CD14-positive monocyte (primary cell): ENCODE measurements at regions not wholly inside any gene's neighbourhood (a gene's known extent, or its start where the extent isn't known, plus 50 kb on each side); places are given as distances from the start of the nearest gene placed in this dataset.

Experiments
- DNase-seq, 3 donors: peaks; one replicate each; pipeline ENCODE4 v3.0.0-alpha.2; 2011 to 2022
- H2AFZ ChIP-seq: 2 replicates; pipeline ENCODE4 v1.6.0; 2012; ENCODE audit warnings: mild to moderate bottlenecking, low read depth, low read length, inconsistent platforms; ENCODE audit not compliant: insufficient read depth, poor library complexity, severe bottlenecking
- H3K27ac ChIP-seq, 2 donors: 1 replicate in 1 of 2; 2 replicates in 1 of 2; pipeline ENCODE4 v1.5.1; 2012 to 2013; ENCODE audit warnings: low read length in 2 of 2, control low read depth in 1 of 2, inconsistent platforms in 1 of 2, low read depth in 1 of 2, mild to moderate bottlenecking in 1 of 2
- H3K27me3 ChIP-seq, 2 donors: one replicate each; pipeline versions ENCODE4 v1.6.0 to v1.6.1; 2011 to 2013; ENCODE audit warnings: low read length in 2 of 2; ENCODE audit not compliant: control insufficient read depth in 2 of 2, insufficient read depth in 2 of 2
- H3K36me3 ChIP-seq, 2 donors: replicated peaks in 1 of 2; 1 replicate in 1 of 2; 2 replicates in 1 of 2; pipeline versions ENCODE4 v1.5.1 to v1.6.1; 2012 to 2013; ENCODE audit warnings: low read length in 2 of 2, control low read depth in 1 of 2, inconsistent platforms in 1 of 2, mild to moderate bottlenecking in 1 of 2; ENCODE audit not compliant: insufficient read depth in 2 of 2, control insufficient read depth in 1 of 2
- H3K4me1 ChIP-seq, 2 donors: 1 replicate in 1 of 2; 2 replicates in 1 of 2; pipeline versions ENCODE4 v1.5.1 to v1.6.1; 2012 to 2013; ENCODE audit warnings: low read length in 2 of 2, control low read depth in 1 of 2, inconsistent platforms in 1 of 2, mild to moderate bottlenecking in 1 of 2, moderate library complexity in 1 of 2; ENCODE audit not compliant: insufficient read depth in 2 of 2, control insufficient read depth in 1 of 2
- H3K4me2 ChIP-seq: replicated peaks from 2 replicates; pipeline ENCODE3; 2012; ENCODE audit warnings: low read length, moderate library complexity, mild to moderate bottlenecking; ENCODE audit not compliant: poor library complexity, severe bottlenecking; ENCODE audit errors: extremely low read depth
- H3K4me3 ChIP-seq, 3 experiments: fragments of 200-600 bp in 1 of 3; sonication (generic) in 1 of 3; replicated peaks in 1 of 3; 1 replicate in 2 of 3; 2 replicates in 1 of 3; pipeline ENCODE4 v1.5.1; 2011 to 2013; ENCODE audit warnings: low read length in 3 of 3, mild to moderate bottlenecking in 3 of 3, control low read depth in 2 of 3, low read depth in 2 of 3, inconsistent platforms in 1 of 3, moderate library complexity in 1 of 3
- H3K79me2 ChIP-seq: 2 replicates; pipeline ENCODE4 v1.6.0; 2012; ENCODE audit warnings: mild to moderate bottlenecking, control low read depth, inconsistent platforms, low read length, moderate library complexity; ENCODE audit not compliant: insufficient read depth
- H3K9ac ChIP-seq: 2 replicates; pipeline ENCODE4 v1.6.0; 2017; ENCODE audit warnings: low read length, mild to moderate bottlenecking; ENCODE audit not compliant: insufficient read depth, poor library complexity, severe bottlenecking
- H3K9me3 ChIP-seq, 2 donors: replicated peaks in 1 of 2; 1 replicate in 1 of 2; 2 replicates in 1 of 2; pipeline versions ENCODE4 v1.5.1 to v1.6.1; 2012 to 2013; ENCODE audit warnings: low read length in 2 of 2, control low read depth in 1 of 2; ENCODE audit not compliant: control insufficient read depth in 1 of 2, insufficient read depth in 1 of 2
- H4K20me1 ChIP-seq: 2 replicates; pipeline ENCODE4 v1.6.0; 2012; ENCODE audit warnings: mild to moderate bottlenecking, low read length, control low read depth, moderate library complexity; ENCODE audit not compliant: insufficient read depth
- H3K27ac Mint-ChIP-seq, 7 donors: one replicate each; pipeline ENCODE4 v1.8.0; 2020; ENCODE audit warnings: mild to moderate bottlenecking in 7 of 7, mixed read lengths in 7 of 7, moderate library complexity in 6 of 7, inconsistent platforms in 2 of 7
- H3K27me3 Mint-ChIP-seq, 3 donors: one replicate each; pipeline ENCODE4 v1.8.0; 2021 to 2022; ENCODE audit warnings: low read depth in 3 of 3, mild to moderate bottlenecking in 3 of 3, mixed read lengths in 3 of 3, moderate library complexity in 3 of 3, inconsistent platforms in 1 of 3
- H3K36me3 Mint-ChIP-seq, 2 donors: one replicate each; pipeline ENCODE4 v1.8.0; 2020; ENCODE audit warnings: mixed read lengths in 2 of 2, inconsistent platforms in 1 of 2, mild to moderate bottlenecking in 1 of 2
- H3K4me1 Mint-ChIP-seq: one replicate; pipeline ENCODE4 v1.8.0; 2020; ENCODE audit warnings: mild to moderate bottlenecking, mixed read lengths
- H3K4me3 Mint-ChIP-seq, 2 donors: one replicate each; pipeline ENCODE4 v1.8.0; 2020; ENCODE audit warnings: mild to moderate bottlenecking in 2 of 2, mixed read lengths in 2 of 2, moderate library complexity in 1 of 2
- H3K9me3 Mint-ChIP-seq, 7 donors: one replicate each; pipeline ENCODE4 v1.8.0; 2020 to 2022; ENCODE audit warnings: mixed read lengths in 7 of 7, mild to moderate bottlenecking in 6 of 7, moderate library complexity in 6 of 7, inconsistent platforms in 2 of 7
- CTCF ChIP-seq: fragments of 200-600 bp; IDR thresholded peaks from one replicate; pipeline ENCODE4 v1.8.0; 2022; ENCODE audit warnings: antibody characterized with exemption, mild to moderate bottlenecking
- WGBS: methylation state at CpG from one replicate; pipeline ENCODE4 v1.1.5; 2013; ENCODE audit warnings: missing lambda C conversion rate; ENCODE audit not compliant: insufficient coverage; 5-methylcytosine and 5-hydroxymethylcytosine counted together
- intact Hi-C, 2 donors: fragments of 100-400 bp; cut with micrococcal nuclease; formaldehyde crosslinking; loops; one replicate each; pipeline versions ENCODE4 v1.15.0 to v1.15.1; 2023

GRCh38 chr6:11956781-11957180, 55.3 kb upstream of the HIVEP1 start:
- Histone ChIP-seq H3K79me2 (no peaks in the 10 kb centered on the region), H3K27me3 (no peaks in the 10 kb centered on the region), H3K27ac (no peak overlapping the region), H3K36me3 (no peaks in the 10 kb centered on the region), H3K9me3 (peaks cover 0 to 3% of the 10 kb centered on the region in 2 donors), H3K4me3 (no peak overlapping the region), H3K9ac (no peak overlapping the region), H3K4me1 (no peaks in the 10 kb centered on the region), H3K4me2 (no peak overlapping the region), H2AFZ (no peak overlapping the region), H4K20me1 (no peaks in the 10 kb centered on the region)
- Mint-ChIP-seq H3K36me3 (no peaks in the 10 kb centered on the region), H3K27me3 (peaks cover 0 to 3% (median 2%) of the 10 kb centered on the region in 3 donors), H3K27ac (no peak overlapping the region), H3K4me1 (no peaks in the 10 kb centered on the region), H3K4me3 (no peak overlapping the region), H3K9me3 (peaks cover 0 to 7% (median 3%) of the 10 kb centered on the region in 7 donors)
- WGBS, result no CpG with 5 or more reads among the region's 3 CpGs
- DNase-seq, result no peak
- intact Hi-C loops, result no loop called here
- no peak for TF ChIP-seq CTCF

GRCh38 chr6:11953641-11954040, 58.5 kb upstream of the HIVEP1 start:
- H2AFZ ChIP-seq, result no peak overlapping the region

More at GRCh38 chr6:11953641-11954040, 58.5 kb upstream of the HIVEP1 start:
- no peak overlapping the region for H3K4me3 Mint-ChIP-seq
- H3K4me1 Mint-ChIP-seq, result no peaks in the 10 kb centered on the region
- Histone ChIP-seq H3K27ac (no peak overlapping the region), H3K4me3 (no peak overlapping the region), H3K79me2 (no peaks in the 10 kb centered on the region), H3K4me2 (no peak overlapping the region), H3K9me3 (peaks cover 0 to 3% of the 10 kb centered on the region in 2 donors), H3K36me3 (no peaks in the 10 kb centered on the region), H3K9ac (no peak overlapping the region), H3K4me1 (no peaks in the 10 kb centered on the region), H4K20me1 (no peaks in the 10 kb centered on the region), H3K27me3 (no peaks in the 10 kb centered on the region)
- no peak for DNase-seq
- no peak overlapping the region for H3K27ac Mint-ChIP-seq
- H3K36me3 Mint-ChIP-seq, result no peaks in the 10 kb centered on the region
- intact Hi-C loops, result no loop called here
- no CpG with 5 or more reads among the region's 2 CpGs for WGBS
- TF ChIP-seq CTCF, result no peak
- peaks cover 0 to 2% (median 0%) of the 10 kb centered on the region in 3 donors for H3K27me3 Mint-ChIP-seq
- peaks cover 0 to 5% (median 3%) of the 10 kb centered on the region in 7 donors for H3K9me3 Mint-ChIP-seq
